Neural crest cell (in vitro differentiated cells): ENCODE measurements at regions not wholly inside any gene's neighbourhood (a gene's known extent, or its start where the extent isn't known, plus 50 kb on each side); places are given as distances from the start of the nearest gene placed in this dataset.

Source experiments
- DNase-seq: peaks from one replicate; pipeline ENCODE4 v3.0.0; 2021; ENCODE audit warnings: low read depth, mixed read lengths, low spot score
- H3K27ac Mint-ChIP-seq: one replicate; pipeline ENCODE4 v1.8.0; 2021; ENCODE audit warnings: mild to moderate bottlenecking, mixed read lengths; ENCODE audit not compliant: unreplicated experiment
- H3K27me3 Mint-ChIP-seq: 2 replicates; pipeline ENCODE4 v1.8.0; 2021; ENCODE audit warnings: low read depth, mild to moderate bottlenecking, mixed read lengths
- H3K36me3 Mint-ChIP-seq: 2 replicates; pipeline ENCODE4 v1.8.0; 2021; ENCODE audit warnings: low read depth, mild to moderate bottlenecking, mixed read lengths
- H3K4me1 Mint-ChIP-seq: 2 replicates; pipeline ENCODE4 v1.8.0; 2021; ENCODE audit warnings: mixed read lengths
- H3K4me3 Mint-ChIP-seq: one replicate; pipeline ENCODE4 v1.8.0; 2021; ENCODE audit warnings: mild to moderate bottlenecking, mixed read lengths
- H3K9me3 Mint-ChIP-seq: 2 replicates; pipeline ENCODE4 v1.8.0; 2021; ENCODE audit warnings: mixed read lengths
- CTCF ChIP-seq: fragments of 200-600 bp; sonication (generic); conservative IDR thresholded peaks from 2 replicates; pipeline ENCODE4 v1.5.0; 2021; ENCODE audit warnings: antibody characterized with exemption, mild to moderate bottlenecking

GRCh38 chr2:6236317-6236716, 544.1 kb downstream of the SOX11 start:
- Mint-ChIP-seq H3K9me3 (peaks cover 9% of the 10 kb centered on the region), H3K4me3 (no peak overlapping the region), H3K27ac (no peak overlapping the region), H3K4me1 (peaks cover 34% of the 10 kb centered on the region), H3K36me3 (peaks cover 11% of the 10 kb centered on the region), H3K27me3 (no peaks in the 10 kb centered on the region)
- no peak for DNase-seq
- TF ChIP-seq CTCF: no peak

GRCh38 chr2:6237039-6237660, 545.0 kb downstream of the SOX11 start:
- Mint-ChIP-seq H3K9me3 (peaks cover 9% of the 10 kb centered on the region), H3K27ac (peak overlapping the region; percentile 19), H3K27me3 (no peaks in the 10 kb centered on the region), H3K36me3 (peaks cover 11% of the 10 kb centered on the region), H3K4me3 (no peak overlapping the region), H3K4me1 (peaks cover 34% of the 10 kb centered on the region)
- no peak for DNase-seq
- TF ChIP-seq CTCF: no peak

GRCh38 chr2:6249557-6249956, 557.4 kb downstream of the SOX11 start:
- H3K36me3 Mint-ChIP-seq: no peaks in the 10 kb centered on the region
- H3K9me3 Mint-ChIP-seq: peaks cover 2% of the 10 kb centered on the region
- H3K4me3 Mint-ChIP-seq: no peak overlapping the region
- no peak for TF ChIP-seq CTCF
- H3K4me1 Mint-ChIP-seq: peaks cover 10% of the 10 kb centered on the region
- no peak overlapping the region for H3K27ac Mint-ChIP-seq
- H3K27me3 Mint-ChIP-seq: no peaks in the 10 kb centered on the region
- no peak for DNase-seq

GRCh38 chr2:6254441-6254840, 562.3 kb downstream of the SOX11 start:
- no peaks in the 10 kb centered on the region for H3K36me3 Mint-ChIP-seq
- no peak for TF ChIP-seq CTCF
- no peak overlapping the region for H3K27ac Mint-ChIP-seq
- no peaks in the 10 kb centered on the region for H3K9me3 Mint-ChIP-seq
- no peak overlapping the region for H3K4me3 Mint-ChIP-seq
- DNase-seq: no peak
- no peaks in the 10 kb centered on the region for H3K27me3 Mint-ChIP-seq
- peaks cover 20% of the 10 kb centered on the region for H3K4me1 Mint-ChIP-seq

GRCh38 chr2:6264198-6264597, 572.0 kb downstream of the SOX11 start:
- Mint-ChIP-seq H3K4me1 (no peaks in the 10 kb centered on the region), H3K36me3 (peaks cover 5% of the 10 kb centered on the region), H3K9me3 (peaks cover 15% of the 10 kb centered on the region), H3K4me3 (no peak overlapping the region), H3K27me3 (no peaks in the 10 kb centered on the region), H3K27ac (no peak overlapping the region)
- DNase-seq: no peak
- TF ChIP-seq CTCF: no peak
